ENCODE measurements at regions not wholly inside any gene's neighbourhood (a gene's known extent, or its start where the extent isn't known, plus 50 kb on each side); places are given as distances from the start of the nearest gene placed in this dataset.

DNA sequence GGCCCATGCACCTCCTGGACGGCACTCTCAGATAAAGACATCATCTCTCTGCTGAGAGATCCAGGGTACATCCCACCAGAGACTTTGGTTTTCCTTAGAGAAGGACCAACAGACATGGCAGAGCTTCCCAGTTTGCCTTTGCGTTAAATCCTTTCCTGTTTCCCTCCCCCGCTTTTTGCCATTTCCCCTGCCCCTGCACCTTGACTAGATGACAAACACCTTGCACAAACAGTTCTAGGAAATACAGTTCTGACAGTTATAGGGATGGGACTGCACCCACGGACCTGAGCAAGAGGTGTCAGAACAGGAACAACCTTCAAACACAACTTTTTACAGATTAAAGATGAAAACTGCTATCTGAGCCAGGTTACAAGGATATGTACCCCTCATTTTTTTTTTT, 288.9 kb downstream of the MSX2 start:
- TF ChIP-seq, protein P1, sequence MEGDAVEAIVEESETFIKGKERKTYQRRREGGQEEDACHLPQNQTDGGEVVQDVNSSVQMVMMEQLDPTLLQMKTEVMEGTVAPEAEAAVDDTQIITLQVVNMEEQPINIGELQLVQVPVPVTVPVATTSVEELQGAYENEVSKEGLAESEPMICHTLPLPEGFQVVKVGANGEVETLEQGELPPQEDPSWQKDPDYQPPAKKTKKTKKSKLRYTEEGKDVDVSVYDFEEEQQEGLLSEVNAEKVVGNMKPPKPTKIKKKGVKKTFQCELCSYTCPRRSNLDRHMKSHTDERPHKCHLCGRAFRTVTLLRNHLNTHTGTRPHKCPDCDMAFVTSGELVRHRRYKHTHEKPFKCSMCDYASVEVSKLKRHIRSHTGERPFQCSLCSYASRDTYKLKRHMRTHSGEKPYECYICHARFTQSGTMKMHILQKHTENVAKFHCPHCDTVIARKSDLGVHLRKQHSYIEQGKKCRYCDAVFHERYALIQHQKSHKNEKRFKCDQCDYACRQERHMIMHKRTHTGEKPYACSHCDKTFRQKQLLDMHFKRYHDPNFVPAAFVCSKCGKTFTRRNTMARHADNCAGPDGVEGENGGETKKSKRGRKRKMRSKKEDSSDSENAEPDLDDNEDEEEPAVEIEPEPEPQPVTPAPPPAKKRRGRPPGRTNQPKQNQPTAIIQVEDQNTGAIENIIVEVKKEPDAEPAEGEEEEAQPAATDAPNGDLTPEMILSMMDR (IDR thresholded peaks at IDR 0.05): no peak
- TF ChIP-seq POLR2A (IDR thresholded peaks at IDR 0.05): no peak

Measured in heart left ventricle (tissue), 13 donors.